Uterus (tissue), 2 donors: ENCODE measurements at regions not wholly inside any gene's neighbourhood (a gene's known extent, or its start where the extent isn't known, plus 50 kb on each side); places are given as distances from the start of the nearest gene placed in this dataset.

ENCODE experiments used
- POLR2A ChIP-seq, 2 donors: fragments of 450-650 bp; IDR thresholded peaks; one replicate each; pipeline ENCODE4 v1.6.1; 2016; ENCODE audit warnings: antibody characterized with exemption in 2 of 2, mild to moderate bottlenecking in 1 of 2, moderate library complexity in 1 of 2
- TF ChIP-seq, protein P1 (sequence below), 4 experiments: fragments of 200-600 bp in 2 of 4; fragments of 450-650 bp in 2 of 4; sonication (generic) in 2 of 4; IDR thresholded peaks; one replicate each; pipeline ENCODE4 v1.5.1; 2016 to 2019; ENCODE audit warnings: antibody characterized with exemption in 4 of 4, mild to moderate bottlenecking in 2 of 4, moderate library complexity in 1 of 4

GRCh38 chr14:39581474-39581873 is 149.2 kb upstream of the FBXO33 start:
- TF ChIP-seq, protein P1, sequence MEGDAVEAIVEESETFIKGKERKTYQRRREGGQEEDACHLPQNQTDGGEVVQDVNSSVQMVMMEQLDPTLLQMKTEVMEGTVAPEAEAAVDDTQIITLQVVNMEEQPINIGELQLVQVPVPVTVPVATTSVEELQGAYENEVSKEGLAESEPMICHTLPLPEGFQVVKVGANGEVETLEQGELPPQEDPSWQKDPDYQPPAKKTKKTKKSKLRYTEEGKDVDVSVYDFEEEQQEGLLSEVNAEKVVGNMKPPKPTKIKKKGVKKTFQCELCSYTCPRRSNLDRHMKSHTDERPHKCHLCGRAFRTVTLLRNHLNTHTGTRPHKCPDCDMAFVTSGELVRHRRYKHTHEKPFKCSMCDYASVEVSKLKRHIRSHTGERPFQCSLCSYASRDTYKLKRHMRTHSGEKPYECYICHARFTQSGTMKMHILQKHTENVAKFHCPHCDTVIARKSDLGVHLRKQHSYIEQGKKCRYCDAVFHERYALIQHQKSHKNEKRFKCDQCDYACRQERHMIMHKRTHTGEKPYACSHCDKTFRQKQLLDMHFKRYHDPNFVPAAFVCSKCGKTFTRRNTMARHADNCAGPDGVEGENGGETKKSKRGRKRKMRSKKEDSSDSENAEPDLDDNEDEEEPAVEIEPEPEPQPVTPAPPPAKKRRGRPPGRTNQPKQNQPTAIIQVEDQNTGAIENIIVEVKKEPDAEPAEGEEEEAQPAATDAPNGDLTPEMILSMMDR (IDR thresholded peaks at IDR 0.05) = no peak
- no peak for TF ChIP-seq POLR2A (IDR thresholded peaks at IDR 0.05)
